ENCODE measurements at regions not wholly inside any gene's neighbourhood (a gene's known extent, or its start where the extent isn't known, plus 50 kb on each side); places are given as distances from the start of the nearest gene placed in this dataset.

- DNase-seq: no peak
Measured at GRCh38 chr6:147867433-147868226, 359.1 kb downstream of the SAMD5 start.

GRCh38 chr6:147868427-147869190 is 360.1 kb downstream of the SAMD5 start:
- DNase-seq: no peak

- DNase-seq: no peak
Measured at GRCh38 chr6:147869201-147869600, 360.7 kb downstream of the SAMD5 start.

- DNase-seq: no peak
Measured at GRCh38 chr6:147869869-147870268, 361.4 kb downstream of the SAMD5 start.

GRCh38 chr6:147870506-147871110 is 362.1 kb downstream of the SAMD5 start:
- no peak for DNase-seq

GRCh38 chr6:147872002-147872401 is 363.5 kb downstream of the SAMD5 start:
- DNase-seq: no peak

GRCh38 chr6:147873816-147874215 is 365.3 kb downstream of the SAMD5 start:
- peak; percentile 59 for DNase-seq

- DNase-seq: no peak
Measured at GRCh38 chr6:147874322-147874721, 365.8 kb downstream of the SAMD5 start.

GRCh38 chr6:147879031-147879580 is 370.6 kb downstream of the SAMD5 start:
- DNase-seq: no peak

- no peak for DNase-seq
Measured at GRCh38 chr6:147881432-147881831, 372.9 kb downstream of the SAMD5 start.

- DNase-seq: no peak
Measured at GRCh38 chr6:147888374-147888773, 379.9 kb downstream of the SAMD5 start.

- DNase-seq: no peak
Measured at GRCh38 chr6:147891671-147892070, 383.2 kb downstream of the SAMD5 start.

- no peak for DNase-seq
Measured at GRCh38 chr6:147892476-147892875, 384.0 kb downstream of the SAMD5 start.

- no peak for DNase-seq
Measured at GRCh38 chr6:147895272-147895671, 386.8 kb downstream of the SAMD5 start.

GRCh38 chr6:147900247-147900830 is 391.8 kb downstream of the SAMD5 start:
- DNase-seq: no peak

GRCh38 chr6:147903321-147903720 is 394.8 kb downstream of the SAMD5 start:
- DNase-seq: no peak

GRCh38 chr6:147903931-147904330 is 395.4 kb downstream of the SAMD5 start:
- DNase-seq: peak; percentile 9

GRCh38 chr6:147904416-147904815 is 395.9 kb downstream of the SAMD5 start:
- no peak for DNase-seq

- DNase-seq: peak; percentile 50
Measured at GRCh38 chr6:147905711-147906110, 397.2 kb downstream of the SAMD5 start.

GRCh38 chr6:147906361-147906760 is 397.9 kb downstream of the SAMD5 start:
- peak; percentile 33 for DNase-seq

GRCh38 chr6:147909640-147910039 is 401.1 kb downstream of the SAMD5 start:
- DNase-seq: peak; percentile 44

GRCh38 chr6:147910281-147910680 is 401.8 kb downstream of the SAMD5 start:
- DNase-seq: no peak

- DNase-seq: no peak
Measured at GRCh38 chr6:147911057-147911456, 402.6 kb downstream of the SAMD5 start.
